ENCODE measurements at regions not wholly inside any gene's neighbourhood (a gene's known extent, or its start where the extent isn't known, plus 50 kb on each side); places are given as distances from the start of the nearest gene placed in this dataset.

DNA sequence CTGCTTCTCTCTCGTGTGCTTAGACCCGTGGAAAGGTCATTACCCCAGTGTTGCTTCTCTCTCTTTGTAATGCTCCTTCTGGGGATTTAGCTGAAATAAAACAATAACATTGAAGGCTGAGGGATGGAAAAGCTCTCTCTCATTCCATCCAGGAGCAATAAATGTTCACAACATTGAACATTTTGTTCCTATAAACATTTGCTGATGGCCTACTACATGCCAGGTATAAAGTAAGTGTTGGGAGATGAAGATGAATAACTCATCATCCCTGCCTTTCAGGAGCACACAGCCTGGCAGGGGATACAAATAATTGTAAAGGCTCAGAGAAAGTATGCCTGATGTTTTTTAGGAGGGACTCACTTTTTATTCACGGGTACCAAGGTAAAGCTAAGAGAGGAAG lies 158.1 kb downstream of the KDR start:
- H3K4me3 Mint-ChIP-seq = no peak overlapping the region
- H3K4me1 Mint-ChIP-seq = no peaks in the 10 kb centered on the region
- no peaks in the 10 kb centered on the region for H3K27me3 Mint-ChIP-seq
- H3K27ac Mint-ChIP-seq = no peak overlapping the region
- H3K36me3 Mint-ChIP-seq = no peaks in the 10 kb centered on the region
- no peak for DNase-seq
- CTCF ChIA-PET = interaction anchor here (0.6 to 1.4 kb wide), 2 partner anchors 284 to 293 kb away, joined by 3 to 4 read pairs; no protein-coding TSS in a partner anchor
- H3K9me3 Mint-ChIP-seq = no peaks in the 10 kb centered on the region

GRCh38 chr4:54961357-54961975 lies 163.9 kb downstream of the KDR start:
- no peaks in the 10 kb centered on the region for H3K27me3 Mint-ChIP-seq

DNA sequence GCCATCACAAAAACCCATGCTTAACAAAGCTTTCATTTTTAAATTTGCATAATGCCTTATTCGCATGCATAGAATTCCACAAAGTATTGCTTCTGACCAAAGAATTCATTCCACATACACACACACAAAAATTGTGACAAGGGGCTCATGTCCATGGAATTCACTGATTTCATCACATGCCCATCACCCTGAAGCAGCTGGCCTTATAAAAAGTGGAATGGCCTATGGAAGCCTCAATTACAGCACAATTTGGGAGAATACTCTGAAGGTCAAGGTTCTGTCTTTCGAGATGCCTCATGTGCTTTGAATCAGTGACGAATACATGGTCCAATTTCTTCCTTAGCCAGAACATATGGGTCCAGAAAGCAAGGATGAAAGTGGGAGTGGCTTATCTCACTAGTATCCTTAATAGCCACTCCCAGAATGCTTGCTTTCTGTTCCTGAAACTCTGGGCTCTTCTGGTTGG lies 165.7 kb downstream of the KDR start:
- H3K9me3 Mint-ChIP-seq = no peaks in the 10 kb centered on the region
- H3K36me3 Mint-ChIP-seq = no peaks in the 10 kb centered on the region
- H3K27me3 Mint-ChIP-seq = no peaks in the 10 kb centered on the region
- H3K4me1 Mint-ChIP-seq = peaks cover 21% of the 10 kb centered on the region
- no peak overlapping the region for H3K27ac Mint-ChIP-seq
- CTCF ChIA-PET = interaction anchor here (0.7 to 6.1 kb wide), 6 partner anchors 12 to 279 kb away, joined by 3 to 59 read pairs (median 8); no protein-coding TSS in a partner anchor
- no peak overlapping the region for H3K4me3 Mint-ChIP-seq
- no peak for DNase-seq

More at GRCh38 chr4:54961357-54961975, 163.9 kb downstream of the KDR start:
- no peaks in the 10 kb centered on the region for H3K36me3 Mint-ChIP-seq
- no peak overlapping the region for H3K4me3 Mint-ChIP-seq
- peaks cover 21% of the 10 kb centered on the region for H3K4me1 Mint-ChIP-seq
- H3K9me3 Mint-ChIP-seq = no peaks in the 10 kb centered on the region
- H3K27ac Mint-ChIP-seq = no peak overlapping the region
- no peak for DNase-seq
- CTCF ChIA-PET = interaction anchor here (1.1 to 6.1 kb wide), 13 partner anchors 10 to 643 kb away, joined by 3 to 59 read pairs (median 6); no protein-coding TSS in a partner anchor

DNA sequence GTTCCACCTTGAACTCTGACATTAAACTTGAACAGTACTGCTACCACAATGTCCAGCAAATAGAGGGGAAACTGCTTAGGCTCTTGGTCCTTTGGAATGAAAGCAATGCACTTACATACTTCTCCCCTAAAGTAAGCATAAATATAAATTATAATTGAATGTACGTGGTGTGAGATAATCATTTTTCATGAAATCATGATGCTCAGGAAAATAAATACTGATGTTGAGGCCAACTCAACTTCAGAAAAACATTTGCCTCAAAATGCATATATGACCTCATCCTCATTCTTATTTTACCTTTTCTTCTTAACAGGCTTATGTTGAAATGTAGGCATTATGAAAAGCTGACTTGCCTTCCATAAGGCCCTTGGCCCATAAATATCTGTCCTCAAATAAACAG lies 166.3 kb downstream of the KDR start:
- Mint-ChIP-seq H3K4me3 (no peak overlapping the region), H3K27ac (no peak overlapping the region), H3K27me3 (no peaks in the 10 kb centered on the region), H3K4me1 (peaks cover 21% of the 10 kb centered on the region), H3K9me3 (no peaks in the 10 kb centered on the region), H3K36me3 (no peaks in the 10 kb centered on the region)
- no peak for DNase-seq
- CTCF ChIA-PET = interaction anchor here (0.7 to 6.1 kb wide), 5 partner anchors 12 to 275 kb away, joined by 3 to 59 read pairs (median 4); no protein-coding TSS in a partner anchor

DNA sequence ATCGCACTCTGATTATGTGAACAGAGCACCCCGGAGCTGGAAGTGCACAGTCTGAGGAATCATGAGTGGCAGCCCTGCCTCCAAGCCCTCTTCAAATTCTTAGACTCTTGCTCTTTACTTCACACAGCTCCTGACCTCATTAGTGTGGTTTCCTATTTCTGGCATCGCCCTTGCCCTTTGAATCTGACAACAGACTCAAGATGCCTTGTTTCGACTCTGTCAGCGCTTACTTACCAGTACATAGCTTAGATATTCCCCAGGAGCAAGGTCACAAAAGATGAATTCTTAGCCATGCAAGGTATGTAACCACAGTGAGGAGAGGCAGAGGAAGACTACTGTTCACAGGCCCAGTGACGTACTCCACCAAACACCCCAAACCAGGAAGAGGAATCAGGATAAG lies 167.2 kb downstream of the KDR start:
- Mint-ChIP-seq H3K4me1 (peaks cover 21% of the 10 kb centered on the region), H3K9me3 (no peaks in the 10 kb centered on the region), H3K36me3 (no peaks in the 10 kb centered on the region), H3K4me3 (no peak overlapping the region), H3K27me3 (no peaks in the 10 kb centered on the region), H3K27ac (peak overlapping the region; percentile 49)
- CTCF ChIA-PET = interaction anchor here (0.9 to 1.0 kb wide), 2 partner anchors 12 to 13 kb away, joined by 3 read pairs; no protein-coding TSS in a partner anchor
- peak; percentile 47 for DNase-seq

GRCh38 chr4:54954656-54955388 lies 170.6 kb downstream of the KDR start:
- Mint-ChIP-seq H3K27me3 (no peaks in the 10 kb centered on the region), H3K27ac (no peak overlapping the region)
- CTCF ChIA-PET = interaction anchor here (1.2 to 2.6 kb wide), 2 partner anchors 9 to 17 kb away, joined by 3 to 10 read pairs; no protein-coding TSS in a partner anchor

GRCh38 chr4:54946741-54947140 lies 178.7 kb downstream of the KDR start:
- Mint-ChIP-seq H3K27me3 (no peaks in the 10 kb centered on the region), H3K36me3 (no peaks in the 10 kb centered on the region), H3K4me1 (peaks cover 43% of the 10 kb centered on the region), H3K27ac (no peak overlapping the region), H3K9me3 (no peaks in the 10 kb centered on the region), H3K4me3 (no peak overlapping the region)
- DNase-seq = no peak
- CTCF ChIA-PET = interaction anchor here (0.8 to 4.2 kb wide), 7 partner anchors 11 to 931 kb away, joined by 3 to 28 read pairs (median 3); no protein-coding TSS in a partner anchor

More at GRCh38 chr4:54954656-54955388, 170.6 kb downstream of the KDR start:
- no peak for DNase-seq
- H3K9me3 Mint-ChIP-seq = no peaks in the 10 kb centered on the region
- H3K4me3 Mint-ChIP-seq = no peak overlapping the region
- no peaks in the 10 kb centered on the region for H3K36me3 Mint-ChIP-seq
- H3K4me1 Mint-ChIP-seq = peaks cover 17% of the 10 kb centered on the region

DNA sequence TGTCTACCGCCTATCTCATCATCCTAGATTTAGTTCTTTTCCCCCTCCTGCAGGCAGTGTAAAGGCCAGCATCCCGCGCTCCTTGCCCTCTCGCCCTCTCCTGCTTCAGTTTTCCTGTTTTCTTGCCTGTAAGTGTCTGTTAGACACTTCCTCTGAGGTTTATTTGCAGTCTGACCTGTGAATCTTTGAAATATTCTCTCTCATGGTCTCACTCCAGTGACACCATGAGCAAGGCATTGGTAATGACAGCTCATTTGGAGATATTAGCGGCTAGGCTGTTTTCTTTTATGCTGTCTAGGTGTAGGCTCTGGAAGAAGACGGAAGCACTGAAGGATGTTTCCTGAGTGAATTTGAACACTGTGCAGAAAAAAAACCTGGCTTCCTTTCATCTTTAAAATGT lies 179.6 kb downstream of the KDR start:
- Mint-ChIP-seq H3K4me1 (peaks cover 52% of the 10 kb centered on the region), H3K36me3 (no peaks in the 10 kb centered on the region), H3K27ac (peak overlapping the region; percentile 5), H3K9me3 (no peaks in the 10 kb centered on the region), H3K27me3 (no peaks in the 10 kb centered on the region), H3K4me3 (no peak overlapping the region)
- CTCF ChIA-PET = interaction anchor here (0.8 to 4.2 kb wide), 7 partner anchors 12 to 629 kb away, joined by 3 to 28 read pairs (median 3); no protein-coding TSS in a partner anchor
- DNase-seq = no peak

DNA sequence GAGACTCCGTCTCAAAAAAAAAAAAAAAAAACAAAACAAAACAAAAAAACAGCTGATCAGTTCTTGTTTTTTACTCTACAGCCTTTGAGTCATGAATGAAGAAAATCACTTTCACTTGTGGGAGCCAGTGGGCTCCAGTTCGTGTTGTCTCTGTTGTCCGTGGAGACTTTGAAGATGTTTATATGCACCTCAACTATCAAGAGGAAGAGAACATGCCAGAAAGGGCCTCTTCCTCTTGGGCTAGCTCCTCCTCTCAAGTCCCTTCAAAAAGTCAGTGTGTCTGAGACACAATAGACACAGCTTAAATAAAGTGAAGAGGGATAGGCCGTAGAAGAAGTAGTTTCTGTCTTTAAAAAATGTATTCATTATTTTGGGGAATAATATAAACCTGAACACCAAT lies 182.7 kb downstream of the KDR start:
- CTCF ChIA-PET = interaction anchor here (0.7 to 1.0 kb wide), 2 partner anchors 17 to 403 kb away, joined by 3 read pairs; no protein-coding TSS in a partner anchor
- Mint-ChIP-seq H3K4me3 (peak overlapping the region; percentile 28), H3K27me3 (no peaks in the 10 kb centered on the region), H3K4me1 (peaks cover 64% of the 10 kb centered on the region), H3K9me3 (no peaks in the 10 kb centered on the region), H3K36me3 (no peaks in the 10 kb centered on the region), H3K27ac (peak overlapping the region; percentile 98)
- peak; percentile 71 for DNase-seq

DNA sequence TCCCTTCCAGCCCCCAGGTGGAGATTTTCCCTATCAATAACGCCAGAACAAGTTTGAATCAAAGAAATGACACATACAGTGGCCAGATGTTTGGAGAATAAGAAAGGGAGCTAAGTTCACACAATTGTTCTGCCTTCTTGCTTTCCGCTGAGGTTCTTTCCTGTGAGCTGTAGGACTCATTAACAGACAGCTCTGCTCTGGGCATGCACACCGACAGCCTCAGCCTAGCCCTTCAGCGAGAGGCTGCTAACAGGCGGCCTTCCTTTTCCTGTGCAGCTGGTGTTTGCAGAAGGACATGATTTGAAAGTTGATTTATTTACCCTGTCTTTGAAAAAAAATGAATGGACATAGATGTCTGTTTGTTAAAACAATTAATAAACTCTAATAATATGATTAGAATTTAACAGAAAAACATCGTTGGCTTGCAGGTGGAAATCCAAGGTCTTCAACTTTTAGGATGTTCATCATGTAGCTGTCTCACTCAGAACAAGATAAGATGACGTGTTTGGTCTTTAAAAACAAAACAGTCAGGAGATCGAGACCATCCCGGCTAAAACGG lies 183.3 kb downstream of the KDR start:
- no peaks in the 10 kb centered on the region for H3K36me3 Mint-ChIP-seq
- H3K9me3 Mint-ChIP-seq = no peaks in the 10 kb centered on the region
- peak overlapping the region; percentile 55 for H3K4me3 Mint-ChIP-seq
- H3K4me1 Mint-ChIP-seq = peaks cover 68% of the 10 kb centered on the region
- peak overlapping the region; percentile 100 for H3K27ac Mint-ChIP-seq
- DNase-seq = peak; percentile 71
- CTCF ChIA-PET = interaction anchor here (0.7 to 1.1 kb wide), 3 partner anchors 17 to 404 kb away, joined by 3 to 4 read pairs (median 3); no protein-coding TSS in a partner anchor
- no peaks in the 10 kb centered on the region for H3K27me3 Mint-ChIP-seq

- no peaks in the 10 kb centered on the region for H3K27me3 Mint-ChIP-seq
- DNase-seq = peak; percentile 63
- no peaks in the 10 kb centered on the region for H3K9me3 Mint-ChIP-seq
- peaks cover 67% of the 10 kb centered on the region for H3K4me1 Mint-ChIP-seq
- H3K36me3 Mint-ChIP-seq = no peaks in the 10 kb centered on the region
- H3K4me3 Mint-ChIP-seq = peak overlapping the region; percentile 55
- CTCF ChIA-PET = interaction anchor here (1.0 to 1.1 kb wide), 3 partner anchors 20 to 404 kb away, joined by 3 to 4 read pairs (median 3); no protein-coding TSS in a partner anchor
- peak overlapping the region; percentile 100 for H3K27ac Mint-ChIP-seq
These were observed 184.2 kb downstream of the KDR start for GRCh38 chr4:54940996-54941865.

DNA sequence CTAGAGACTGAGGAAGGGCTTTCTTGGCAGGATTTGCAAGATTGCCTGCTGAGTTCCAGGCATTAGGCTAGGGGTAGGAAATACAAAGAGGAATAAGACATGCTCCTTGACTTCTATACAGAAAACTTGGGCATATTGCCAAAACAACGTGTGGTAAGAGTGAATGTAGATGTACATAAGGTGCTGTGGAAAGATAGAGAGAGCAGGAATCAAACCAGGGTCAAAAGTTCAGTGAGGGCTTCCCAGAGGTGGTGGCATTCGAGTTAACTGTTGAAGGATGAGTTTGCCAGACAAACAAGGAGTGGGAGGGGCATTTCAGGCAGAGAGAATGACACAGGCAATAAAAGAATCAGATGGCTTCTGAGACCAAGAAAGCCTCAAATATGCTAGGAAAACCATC lies 187.9 kb downstream of the KDR start:
- Mint-ChIP-seq H3K36me3 (no peaks in the 10 kb centered on the region), H3K4me1 (peaks cover 32% of the 10 kb centered on the region), H3K9me3 (no peaks in the 10 kb centered on the region), H3K27me3 (peaks cover 3% of the 10 kb centered on the region), H3K27ac (no peak overlapping the region), H3K4me3 (no peak overlapping the region)
- CTCF ChIA-PET = no interaction called here
- no peak for DNase-seq

DNA sequence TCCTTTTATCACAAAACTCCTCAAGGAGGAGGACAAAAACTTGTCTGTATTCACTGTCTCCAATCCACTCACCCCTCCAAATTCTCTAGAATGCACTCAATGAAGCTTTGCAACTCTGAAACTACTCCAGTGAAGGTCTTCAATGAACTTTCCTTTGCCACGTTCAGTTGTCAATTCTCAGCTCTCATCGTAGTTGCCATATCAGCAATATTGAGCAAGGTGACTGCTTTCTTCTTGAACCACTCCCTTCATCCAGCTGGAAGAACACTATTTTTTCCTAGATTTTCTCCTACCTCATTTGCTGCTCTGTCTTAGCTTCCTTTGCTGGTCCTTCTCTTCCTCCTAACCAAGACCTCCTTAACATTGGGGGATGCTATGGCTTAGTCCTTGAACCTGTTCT lies 191.8 kb downstream of the KDR start:
- Mint-ChIP-seq H3K4me1 (peaks cover 4% of the 10 kb centered on the region), H3K27ac (no peak overlapping the region), H3K9me3 (no peaks in the 10 kb centered on the region), H3K27me3 (peaks cover 3% of the 10 kb centered on the region), H3K36me3 (no peaks in the 10 kb centered on the region), H3K4me3 (no peak overlapping the region)
- CTCF ChIA-PET = interaction anchor here (0.6 kb wide), 1 partner anchor 440 kb away, joined by 3 read pairs; no protein-coding TSS in a partner anchor
- no peak for DNase-seq
